SU-DHL-6 (cell line): ENCODE measurements at regions not wholly inside any gene's neighbourhood (a gene's known extent, or its start where the extent isn't known, plus 50 kb on each side); places are given as distances from the start of the nearest gene placed in this dataset.

ENCODE experiments used
- H2AFZ ChIP-seq: fragments of 200-600 bp; sonication (generic); 2 replicates; pipeline ENCODE4 v1.6.1; 2014; ENCODE audit warnings: low read depth, mild to moderate bottlenecking, moderate library complexity, mixed read lengths, antibody characterized with exemption, low read length; ENCODE audit not compliant: severe bottlenecking
- H3F3A ChIP-seq: fragments of 200-600 bp; shearing (Covaris generic); 2 replicates; pipeline ENCODE4 v1.6.0; 2016; ENCODE audit warnings: antibody characterized with exemption, mild to moderate bottlenecking; ENCODE audit not compliant: insufficient read depth
- H3K27ac ChIP-seq: fragments of 200-600 bp; sonication (generic); 2 replicates; pipeline ENCODE4 v1.5.1; 2016; ENCODE audit warnings: low read depth, mild to moderate bottlenecking, low read length, moderate library complexity, mixed read lengths
- H3K27me3 ChIP-seq: fragments of 200-600 bp; sonication (generic), shearing (Covaris generic); 2 replicates; pipeline ENCODE4 v1.6.0; 2014; ENCODE audit warnings: mild to moderate bottlenecking, low read length
- H3K36me3 ChIP-seq: fragments of 200-600 bp; sonication (generic); 2 replicates; pipeline ENCODE4 v1.6.1; 2014; ENCODE audit warnings: mild to moderate bottlenecking, low read length, mixed read lengths
- H3K4me2 ChIP-seq: fragments of 300-600, 200-600 bp; shearing (Covaris generic), sonication (generic); 2 replicates; pipeline ENCODE4 v1.6.0; 2014; ENCODE audit warnings: low read length, low read depth, mild to moderate bottlenecking; ENCODE audit not compliant: poor library complexity, severe bottlenecking
- H3K4me3 ChIP-seq: fragments of 200-600 bp; sonication (generic); 2 replicates; pipeline ENCODE4 v1.5.1; 2014; ENCODE audit warnings: antibody characterized with exemption, low read length, mild to moderate bottlenecking, mixed read lengths; ENCODE audit not compliant: insufficient read depth, poor library complexity, severe bottlenecking
- H3K79me2 ChIP-seq: fragments of 200-600 bp; sonication (generic); 2 replicates; pipeline ENCODE4 v1.6.1; 2014; ENCODE audit warnings: mild to moderate bottlenecking, low read length, moderate library complexity; ENCODE audit not compliant: insufficient read depth
- H3K9ac ChIP-seq: fragments of 200-600 bp; sonication (generic); 2 replicates; pipeline ENCODE4 v1.7.0; 2014; ENCODE audit warnings: mild to moderate bottlenecking, low read length
- H3K9me2 ChIP-seq: fragments of 200-600 bp; sonication (generic); replicated peaks from 2 replicates; pipeline ENCODE4 v1.6.1; 2014; ENCODE audit warnings: low read length; ENCODE audit not compliant: insufficient read depth
- H3K9me3 ChIP-seq: fragments of 200-600 bp; sonication (generic); 2 replicates; pipeline ENCODE4 v1.6.1; 2014; ENCODE audit warnings: low read length, mixed read lengths; ENCODE audit not compliant: insufficient read depth
- H4K20me1 ChIP-seq: fragments of 200-600 bp; sonication (generic); 2 replicates; pipeline ENCODE4 v1.6.1; 2014; ENCODE audit warnings: low read depth, mild to moderate bottlenecking, antibody characterized with exemption, low read length, moderate library complexity, mixed read lengths
- EZH2phosphoT487 ChIP-seq: fragments of 200-600 bp; sonication (generic), shearing (Covaris generic); conservative IDR thresholded peaks from 2 replicates; pipeline ENCODE4 v1.6.1; 2018; ENCODE audit warnings: mild to moderate bottlenecking, antibody characterized with exemption, low read length, moderate library complexity, mixed read lengths
- TF ChIP-seq, protein P1 (sequence below): fragments of 200-600 bp; sonication (generic); IDR thresholded peaks from one replicate; pipeline ENCODE4 v1.5.1; 2017; ENCODE audit warnings: antibody characterized with exemption, mild to moderate bottlenecking, low read length, moderate library complexity; ENCODE audit not compliant: insufficient read depth, poor library complexity, severe bottlenecking

DNA sequence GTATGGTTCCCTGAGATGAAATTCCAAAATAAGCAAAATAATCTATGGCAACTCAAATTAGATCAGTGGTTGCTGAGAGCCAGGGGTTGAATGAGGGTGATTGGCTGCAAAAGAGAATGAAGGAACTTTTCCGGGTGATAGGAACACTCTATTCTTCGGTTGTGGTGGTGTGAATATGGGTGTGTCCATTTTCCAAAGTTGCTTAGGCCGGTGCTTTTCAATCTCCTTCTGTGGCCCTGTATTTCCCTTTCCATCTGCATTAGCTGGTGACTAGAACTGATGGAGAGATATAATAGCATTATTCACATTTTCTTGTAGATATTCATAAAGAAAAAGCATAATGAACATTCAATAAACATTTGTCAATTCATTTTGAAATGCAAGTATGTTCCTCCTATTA is 382.9 kb downstream of the TFEC start:
- Histone ChIP-seq H2AFZ (no peak overlapping the region), H3K79me2 (no peaks in the 10 kb centered on the region), H4K20me1 (no peaks in the 10 kb centered on the region), H3K27me3 (no peaks in the 10 kb centered on the region), H3K9me2 (no peaks in the 10 kb centered on the region), H3K4me3 (no peak overlapping the region), H3K36me3 (no peaks in the 10 kb centered on the region), H3K4me2 (no peak overlapping the region), H3F3A (no peaks in the 10 kb centered on the region), H3K9me3 (no peaks in the 10 kb centered on the region), H3K9ac (no peak overlapping the region), H3K27ac (no peak overlapping the region)
- no peak for TF ChIP-seq EZH2phosphoT487
- TF ChIP-seq, protein P1, sequence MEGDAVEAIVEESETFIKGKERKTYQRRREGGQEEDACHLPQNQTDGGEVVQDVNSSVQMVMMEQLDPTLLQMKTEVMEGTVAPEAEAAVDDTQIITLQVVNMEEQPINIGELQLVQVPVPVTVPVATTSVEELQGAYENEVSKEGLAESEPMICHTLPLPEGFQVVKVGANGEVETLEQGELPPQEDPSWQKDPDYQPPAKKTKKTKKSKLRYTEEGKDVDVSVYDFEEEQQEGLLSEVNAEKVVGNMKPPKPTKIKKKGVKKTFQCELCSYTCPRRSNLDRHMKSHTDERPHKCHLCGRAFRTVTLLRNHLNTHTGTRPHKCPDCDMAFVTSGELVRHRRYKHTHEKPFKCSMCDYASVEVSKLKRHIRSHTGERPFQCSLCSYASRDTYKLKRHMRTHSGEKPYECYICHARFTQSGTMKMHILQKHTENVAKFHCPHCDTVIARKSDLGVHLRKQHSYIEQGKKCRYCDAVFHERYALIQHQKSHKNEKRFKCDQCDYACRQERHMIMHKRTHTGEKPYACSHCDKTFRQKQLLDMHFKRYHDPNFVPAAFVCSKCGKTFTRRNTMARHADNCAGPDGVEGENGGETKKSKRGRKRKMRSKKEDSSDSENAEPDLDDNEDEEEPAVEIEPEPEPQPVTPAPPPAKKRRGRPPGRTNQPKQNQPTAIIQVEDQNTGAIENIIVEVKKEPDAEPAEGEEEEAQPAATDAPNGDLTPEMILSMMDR: no peak

DNA sequence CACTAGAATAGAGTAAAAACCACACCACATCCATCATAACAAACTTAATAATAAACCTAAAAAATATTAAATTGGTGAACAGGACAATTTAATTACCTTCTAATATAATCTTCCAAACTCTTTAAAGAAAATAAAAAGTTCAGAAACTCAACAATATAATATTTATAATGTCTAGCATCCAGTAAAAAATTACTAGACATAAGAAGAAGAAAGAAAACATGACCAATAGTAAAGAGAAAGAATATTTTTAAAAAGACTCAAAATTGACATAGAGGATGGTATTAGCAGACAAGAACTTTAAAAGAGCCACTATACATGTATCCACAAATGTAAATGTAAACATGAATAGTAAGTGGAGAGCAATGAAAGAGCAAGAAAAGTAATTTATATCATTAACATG is 388.4 kb downstream of the TFEC start:
- H3K79me2 ChIP-seq: no peaks in the 10 kb centered on the region
- H3K27me3 ChIP-seq: no peaks in the 10 kb centered on the region
- H3K9me3 ChIP-seq: no peaks in the 10 kb centered on the region
- no peak overlapping the region for H3K4me3 ChIP-seq
- H3F3A ChIP-seq: no peaks in the 10 kb centered on the region
- H3K4me2 ChIP-seq: no peak overlapping the region
- no peaks in the 10 kb centered on the region for H3K9me2 ChIP-seq
- no peaks in the 10 kb centered on the region for H4K20me1 ChIP-seq
- H3K9ac ChIP-seq: no peak overlapping the region
- no peak overlapping the region for H3K27ac ChIP-seq
- no peaks in the 10 kb centered on the region for H3K36me3 ChIP-seq
- H2AFZ ChIP-seq: no peak overlapping the region
- TF ChIP-seq, protein P1: no peak
- no peak for TF ChIP-seq EZH2phosphoT487

DNA sequence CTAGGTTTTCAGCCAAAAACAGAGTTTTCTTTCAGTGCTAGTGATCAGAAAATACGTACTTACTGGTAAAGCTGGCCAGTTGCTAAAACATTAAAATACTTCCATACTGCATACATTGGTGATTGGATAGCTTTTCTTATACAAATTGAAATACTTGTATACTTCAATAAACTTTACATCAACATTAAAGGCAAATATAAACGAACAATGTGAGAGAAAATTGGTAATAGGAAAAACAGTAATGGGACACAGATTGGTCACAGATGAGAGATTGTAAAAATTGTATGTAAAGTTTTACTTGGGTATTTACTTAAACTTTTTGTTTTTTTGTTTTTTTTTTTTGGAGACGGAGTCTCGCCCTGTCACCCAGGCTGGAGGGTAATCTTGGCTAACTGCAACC is 391.7 kb downstream of the TFEC start:
- TF ChIP-seq EZH2phosphoT487: no peak
- TF ChIP-seq, protein P1: no peak

More for the DNA sequence above, 391.7 kb downstream of the TFEC start:
- Histone ChIP-seq H3K4me3 (no peak overlapping the region), H3K4me2 (no peak overlapping the region), H4K20me1 (no peaks in the 10 kb centered on the region), H2AFZ (no peak overlapping the region), H3K9me2 (no peaks in the 10 kb centered on the region), H3K27ac (no peak overlapping the region), H3K9ac (no peak overlapping the region), H3K27me3 (no peaks in the 10 kb centered on the region), H3K9me3 (no peaks in the 10 kb centered on the region), H3K36me3 (no peaks in the 10 kb centered on the region), H3K79me2 (no peaks in the 10 kb centered on the region), H3F3A (no peaks in the 10 kb centered on the region)
